Aorta (tissue), 5 donors: ENCODE measurements at regions not wholly inside any gene's neighbourhood (a gene's known extent, or its start where the extent isn't known, plus 50 kb on each side); places are given as distances from the start of the nearest gene placed in this dataset.

Experiments
- ATAC-seq: fragments of 200-7000 bp; cut with Tn5 transposase; one replicate; pipeline ENCODE4 v1.9.1; 2022; ENCODE audit warnings: moderate library complexity; ENCODE audit not compliant: low FRiP score
- DNase-seq, 2 donors: peaks; one replicate each; pipeline ENCODE4 v3.0.0-alpha.2; 2020
- H3K27ac ChIP-seq, 2 donors: one replicate each; pipeline ENCODE4 v1.5.1; 2013; ENCODE audit warnings: low read length in 2 of 2, mild to moderate bottlenecking in 2 of 2, moderate library complexity in 2 of 2, control low read depth in 1 of 2, inconsistent platforms in 1 of 2, low read depth in 1 of 2
- H3K27me3 ChIP-seq, 2 donors: one replicate each; pipeline ENCODE4 v1.6.1; 2013; ENCODE audit warnings: control low read depth in 1 of 2, low read length in 1 of 2, mild to moderate bottlenecking in 1 of 2, moderate library complexity in 1 of 2; ENCODE audit not compliant: insufficient read depth in 2 of 2, control insufficient read depth in 1 of 2
- H3K36me3 ChIP-seq, 2 donors: one replicate each; pipeline ENCODE4 v1.6.1; 2013; ENCODE audit warnings: control low read depth in 1 of 2, low read length in 1 of 2, mild to moderate bottlenecking in 1 of 2; ENCODE audit not compliant: insufficient read depth in 2 of 2, control insufficient read depth in 1 of 2
- H3K4me1 ChIP-seq, 2 donors: one replicate each; pipeline ENCODE4 v1.6.1; 2013; ENCODE audit warnings: low read length in 2 of 2, control low read depth in 1 of 2, mild to moderate bottlenecking in 1 of 2, moderate library complexity in 1 of 2; ENCODE audit not compliant: insufficient read depth in 2 of 2, control insufficient read depth in 1 of 2
- H3K4me3 ChIP-seq, 2 donors: one replicate each; pipeline ENCODE4 v1.5.1; 2013; ENCODE audit warnings: low read length in 2 of 2, control low read depth in 1 of 2, mild to moderate bottlenecking in 1 of 2
- H3K9me3 ChIP-seq: one replicate; pipeline ENCODE4 v1.6.1; 2013; ENCODE audit warnings: mild to moderate bottlenecking, low read length; ENCODE audit not compliant: control insufficient read depth
- WGBS, 2 donors: extraction: QIAGEN DNeasy Blood & Tissue Kit; methylation state at CpG; one replicate each; pipeline ENCODE4 v1.1.7; 2013; 5-methylcytosine and 5-hydroxymethylcytosine counted together
- intact Hi-C, 2 donors: fragments of 100-400 bp; cut with DNase I; formaldehyde crosslinking; loops; one replicate each; pipeline versions ENCODE4 v1.14.2 to v1.15.0; 2022
- donor health status: healthy with polysubstance abuse.
- donor health status: Bipolar disorder and iron deficiency.
- donor health status: DM: no; HTN: no; CAD: no.
- donor health status: DM: no; HTN: no; CAD: no.
- donor health status: DM: yes; HTN: yes; CAD: no.

DNA sequence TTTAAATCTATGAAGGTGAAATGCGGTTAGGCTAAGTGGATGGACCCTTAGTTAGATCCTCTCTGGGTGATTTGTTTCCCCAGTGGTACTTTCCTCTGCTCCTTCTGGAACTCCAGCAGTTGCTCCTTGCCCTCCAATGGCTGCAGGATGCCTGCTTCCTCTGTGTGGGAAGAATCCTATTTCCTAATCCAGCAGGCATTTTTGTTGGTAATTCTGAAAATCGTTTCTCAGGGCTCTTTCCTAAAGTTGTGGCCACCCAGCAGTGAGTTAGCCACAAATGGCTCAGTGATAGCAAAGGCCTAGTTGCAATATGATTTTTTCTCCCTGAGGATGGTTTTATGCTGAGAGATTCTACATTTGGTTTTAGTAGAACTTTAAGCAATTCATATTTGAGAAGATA lies 332.3 kb upstream of the C2CD4B start:
- intact Hi-C loops = loop anchor here in 1 of 2 donors (2.0 kb wide), 1 partner anchor 103 kb away; no protein-coding TSS in a partner anchor
- 45 to 48% methylated on average over 2 of the region's 2 CpGs for WGBS, 2 donors

DNA sequence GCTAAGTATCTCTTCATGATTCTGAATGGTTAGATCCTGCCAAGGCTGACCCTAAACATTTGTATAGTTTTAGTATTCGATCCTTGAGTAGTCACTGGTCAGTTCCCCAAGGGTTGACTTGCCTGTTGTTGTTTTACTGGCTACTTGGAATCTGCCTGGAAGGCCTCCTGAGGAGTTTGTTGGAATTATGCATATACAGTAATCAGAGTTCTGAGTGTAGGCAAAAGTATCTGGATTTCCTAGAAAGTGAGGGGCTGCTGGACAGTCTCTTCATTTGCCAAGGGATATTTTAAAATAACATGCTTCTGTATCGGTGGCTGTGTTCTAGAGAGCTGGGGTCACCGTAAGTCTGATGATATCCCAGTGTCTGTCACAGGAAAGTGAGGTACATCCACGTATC lies 333.2 kb upstream of the C2CD4B start:
- Histone ChIP-seq H3K9me3 (no peaks in the 10 kb centered on the region), H3K36me3 (no peaks in the 10 kb centered on the region), H3K4me1 (peaks cover 3 to 4% of the 10 kb centered on the region in 2 donors), H3K27ac (peak overlapping the region in 1 of 2 donors; percentile 19), H3K4me3 (no peak overlapping the region), H3K27me3 (no peaks in the 10 kb centered on the region)
- intact Hi-C loops = no loop called here
- 71 to 79% methylated on average over 4 of the region's 4 CpGs for WGBS, 2 donors
- no peak for DNase-seq
- no peak for ATAC-seq

More for the DNA sequence above, 332.3 kb upstream of the C2CD4B start:
- no peak for DNase-seq
- Histone ChIP-seq H3K4me1 (peaks cover 3 to 4% of the 10 kb centered on the region in 2 donors), H3K9me3 (no peaks in the 10 kb centered on the region), H3K27ac (peak overlapping the region; percentile 69 to 86), H3K4me3 (no peak overlapping the region), H3K36me3 (no peaks in the 10 kb centered on the region), H3K27me3 (no peaks in the 10 kb centered on the region)
- no peak for ATAC-seq

DNA sequence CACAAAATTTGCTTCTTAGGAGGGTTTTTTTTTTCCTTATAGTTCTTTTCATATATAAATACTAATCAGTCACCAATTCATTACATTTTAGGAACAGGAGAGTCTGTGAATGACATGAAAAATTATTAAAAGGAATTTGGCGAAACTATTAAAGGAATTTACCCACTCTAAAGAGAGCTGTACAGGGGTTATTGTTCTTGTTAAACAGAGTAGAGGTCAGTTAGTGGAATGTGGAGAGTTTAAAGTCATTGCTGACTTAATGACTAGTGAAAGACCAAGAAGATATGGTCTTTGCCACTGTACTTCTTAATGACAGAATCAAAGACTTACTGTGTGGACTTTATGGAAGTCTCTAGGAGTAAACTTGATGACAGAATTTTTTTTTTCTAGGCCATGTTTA lies 333.6 kb upstream of the C2CD4B start:
- no peak overlapping the region for H3K4me3 ChIP-seq
- DNase-seq (no peak), ATAC-seq (no peak)
- intact Hi-C loops = no loop called here
- H3K27me3 ChIP-seq = no peaks in the 10 kb centered on the region
- peak overlapping the region in 1 of 2 donors; percentile 12 for H3K27ac ChIP-seq
- H3K9me3 ChIP-seq = no peaks in the 10 kb centered on the region
- H3K36me3 ChIP-seq = no peaks in the 10 kb centered on the region
- 82 to 88% methylated on average over 1 of the region's 1 CpG for WGBS, 2 donors
- peaks cover 3 to 5% of the 10 kb centered on the region in 2 donors for H3K4me1 ChIP-seq

DNA sequence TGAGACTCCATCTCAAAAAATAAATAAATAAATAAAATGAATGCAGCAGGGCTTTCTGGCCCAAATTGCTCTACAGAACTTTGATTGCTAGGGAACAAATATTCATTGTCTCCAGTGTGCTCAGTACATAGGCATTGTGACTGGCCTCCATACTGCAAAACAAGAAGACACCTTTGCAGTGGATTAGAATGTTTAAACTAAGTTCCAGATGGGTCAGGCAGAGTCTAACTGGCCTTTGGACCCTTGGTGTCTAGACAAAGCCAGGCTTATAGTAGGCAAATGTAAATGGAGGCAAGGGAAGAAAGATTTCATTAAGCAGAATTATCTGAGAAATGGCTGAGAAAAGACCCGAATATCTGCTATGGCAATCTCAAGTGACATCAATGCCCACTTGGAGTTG lies 335.2 kb upstream of the C2CD4B start:
- no peaks in the 10 kb centered on the region for H3K36me3 ChIP-seq
- H3K9me3 ChIP-seq = no peaks in the 10 kb centered on the region
- H3K27me3 ChIP-seq = no peaks in the 10 kb centered on the region
- DNase-seq = no peak
- peaks cover 4 to 11% of the 10 kb centered on the region in 2 donors for H3K4me1 ChIP-seq
- H3K27ac ChIP-seq = no peak overlapping the region
- ATAC-seq = no peak
- H3K4me3 ChIP-seq = no peak overlapping the region
- 63 to 81% methylated on average over 1 of the region's 1 CpG for WGBS, 2 donors
- intact Hi-C loops = loop anchor here in 1 of 2 donors (2.0 to 5.0 kb wide), 2 partner anchors 28 to 42 kb away; no protein-coding TSS in a partner anchor

DNA sequence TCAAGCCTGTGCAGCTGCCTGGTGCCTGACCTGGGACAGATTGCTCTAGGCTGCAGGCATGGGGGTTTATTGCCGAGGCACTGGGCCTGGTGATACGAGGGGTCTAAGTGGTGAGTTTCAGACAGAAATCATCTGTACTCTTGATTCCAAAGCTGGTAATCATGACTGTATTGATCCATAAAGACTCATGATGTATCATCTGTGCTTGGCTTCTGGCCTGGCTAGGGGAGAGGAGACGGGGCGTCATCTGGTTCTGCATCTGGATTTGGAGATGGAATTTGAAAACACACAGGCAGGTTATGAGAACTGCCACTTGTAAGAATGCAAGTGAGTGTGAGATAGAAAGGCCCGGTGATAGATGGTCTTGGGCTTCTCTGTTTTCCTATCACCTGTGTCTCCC lies 337.4 kb upstream of the C2CD4B start:
- H3K27ac ChIP-seq = peak overlapping the region in 1 of 2 donors; percentile 36
- no peak overlapping the region for H3K4me3 ChIP-seq
- DNase-seq (no peak), ATAC-seq (no peak)
- 68 to 76% methylated on average over 5 of the region's 5 CpGs for WGBS, 2 donors
- H3K27me3 ChIP-seq = no peaks in the 10 kb centered on the region
- intact Hi-C loops = loop anchor here in 1 of 2 donors (5.0 kb wide), 1 partner anchor 40 kb away; no protein-coding TSS in a partner anchor
- no peaks in the 10 kb centered on the region for H3K9me3 ChIP-seq
- H3K36me3 ChIP-seq = no peaks in the 10 kb centered on the region
- H3K4me1 ChIP-seq = peaks cover 2 to 14% of the 10 kb centered on the region in 2 donors

DNA sequence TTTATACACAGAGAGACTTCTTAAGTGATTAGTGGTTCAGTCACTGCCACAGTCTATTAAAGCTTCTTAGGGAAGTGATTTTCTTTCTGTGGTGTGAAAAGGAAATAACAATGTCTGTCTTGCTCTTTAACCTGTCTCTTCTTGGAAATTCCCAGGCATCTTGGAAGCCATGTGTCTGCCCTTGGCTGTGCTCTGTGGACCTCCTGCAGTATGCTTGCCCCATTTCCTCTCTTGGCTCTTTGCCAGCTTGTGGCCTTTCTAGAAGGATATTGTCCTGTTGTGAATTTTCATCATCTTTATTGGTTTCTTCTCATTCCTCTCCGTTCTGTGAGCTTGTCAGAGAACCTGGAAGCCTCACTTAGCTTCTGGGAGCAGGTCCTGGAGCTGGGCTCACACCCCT lies 338.4 kb upstream of the C2CD4B start:
- H3K27ac ChIP-seq = peak overlapping the region in 1 of 2 donors; percentile 44
- no peak for DNase-seq
- H3K4me3 ChIP-seq = no peak overlapping the region
- 18 to 19% methylated on average over 1 of the region's 1 CpG for WGBS, 2 donors
- no peaks in the 10 kb centered on the region for H3K36me3 ChIP-seq
- H3K27me3 ChIP-seq = no peaks in the 10 kb centered on the region
- H3K9me3 ChIP-seq = no peaks in the 10 kb centered on the region
- intact Hi-C loops = loop anchor here in 1 of 2 donors (5.0 kb wide), 1 partner anchor 39 kb away; no protein-coding TSS in a partner anchor
- no peak for ATAC-seq
- H3K4me1 ChIP-seq = peaks cover 2 to 14% of the 10 kb centered on the region in 2 donors

DNA sequence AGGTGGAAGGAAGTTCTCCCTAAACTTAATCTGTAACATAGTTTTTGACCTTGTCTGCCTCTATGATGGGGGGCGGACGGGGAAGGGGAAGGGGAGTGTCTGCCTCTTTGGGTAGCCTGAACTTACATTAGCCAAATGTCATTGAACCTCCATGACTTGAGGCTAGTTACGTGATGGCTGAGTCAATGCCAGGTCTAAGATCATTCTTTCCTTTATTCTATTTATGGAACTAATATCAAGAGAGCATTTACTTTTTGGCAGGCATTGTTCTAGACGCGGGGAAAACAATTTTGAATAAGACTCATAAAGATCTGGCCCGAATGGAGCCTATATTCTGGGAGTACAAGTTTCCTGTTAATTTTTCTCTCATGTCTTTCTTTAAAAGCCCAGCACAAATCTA lies 340.7 kb upstream of the C2CD4B start:
- no peaks in the 10 kb centered on the region for H3K9me3 ChIP-seq
- peaks cover 2 to 18% of the 10 kb centered on the region in 2 donors for H3K4me1 ChIP-seq
- no peak overlapping the region for H3K4me3 ChIP-seq
- peak overlapping the region; percentile 77 to 94 for H3K27ac ChIP-seq
- peak; percentile 54 for ATAC-seq
- no peak for DNase-seq
- H3K36me3 ChIP-seq = no peaks in the 10 kb centered on the region
- intact Hi-C loops = loop anchor here in 1 of 2 donors (5.0 kb wide), 1 partner anchor 97 kb away; no protein-coding TSS in a partner anchor
- WGBS, 2 donors = 2 to 7% methylated on average over 6 of the region's 6 CpGs
- no peaks in the 10 kb centered on the region for H3K27me3 ChIP-seq

DNA sequence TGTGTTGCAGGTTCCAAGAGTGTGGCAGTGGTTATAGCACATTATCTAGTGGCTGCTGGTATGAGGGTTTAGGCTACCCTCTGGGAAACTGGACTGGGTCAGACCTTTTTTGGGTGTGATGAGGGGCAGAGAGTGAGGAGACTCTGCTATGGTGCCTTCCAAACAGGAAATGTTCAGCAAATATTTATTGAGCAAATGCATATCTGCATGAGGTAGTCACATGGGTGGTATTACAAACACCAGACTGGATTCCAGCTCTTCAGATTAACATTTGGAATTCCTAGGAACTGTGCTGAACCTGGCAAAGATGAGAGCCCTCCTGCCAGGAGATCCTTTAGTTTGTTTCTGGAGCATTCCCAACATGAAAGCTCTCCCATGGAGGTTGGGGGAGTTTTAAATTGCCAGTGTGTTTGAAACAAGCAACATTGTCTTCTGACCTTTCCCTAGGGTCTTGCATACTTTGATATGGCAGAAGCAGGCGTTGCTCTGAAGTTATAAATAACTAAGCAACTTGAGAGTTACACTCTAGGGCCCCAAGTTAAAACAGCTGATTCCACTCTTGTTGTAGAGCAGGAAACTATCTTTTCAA lies 341.2 kb upstream of the C2CD4B start:
- no peak overlapping the region for H3K4me3 ChIP-seq
- DNase-seq (no peak), ATAC-seq (peak; percentile 59)
- peaks cover 2 to 18% of the 10 kb centered on the region in 2 donors for H3K4me1 ChIP-seq
- H3K36me3 ChIP-seq = no peaks in the 10 kb centered on the region
- no peaks in the 10 kb centered on the region for H3K9me3 ChIP-seq
- intact Hi-C loops = loop anchor here in 1 of 2 donors (5.0 kb wide), 1 partner anchor 96 kb away; no protein-coding TSS in a partner anchor
- 3 to 9% methylated on average over 1 of the region's 1 CpG for WGBS, 2 donors
- H3K27me3 ChIP-seq = no peaks in the 10 kb centered on the region
- peak overlapping the region; percentile 77 to 94 for H3K27ac ChIP-seq

DNA sequence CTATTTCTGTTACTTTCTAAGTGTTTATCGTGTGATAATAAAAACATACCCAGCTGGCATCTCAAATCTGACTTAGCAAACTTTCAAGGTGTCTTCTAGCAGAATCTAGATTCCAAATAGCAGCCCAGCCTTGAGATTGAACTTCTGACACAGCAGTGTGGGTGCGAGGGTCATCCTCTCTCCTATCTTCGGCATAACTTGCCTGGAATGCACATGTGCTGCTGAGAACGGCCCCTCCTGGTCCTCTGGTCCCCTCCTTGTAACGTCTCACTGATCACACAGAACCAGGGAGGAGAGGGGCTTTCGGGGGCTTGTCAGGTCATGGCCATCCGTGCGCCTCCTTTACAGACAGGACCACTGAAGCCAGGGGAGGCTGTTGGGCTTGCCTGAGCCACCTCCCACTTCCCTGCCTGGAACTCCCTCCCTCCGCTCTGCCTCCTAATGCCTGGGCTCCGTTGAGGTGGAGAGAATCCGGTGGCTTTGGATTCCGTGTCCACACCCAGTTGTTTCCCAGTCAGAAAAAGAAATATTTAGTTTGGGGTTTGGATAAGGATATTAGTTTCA lies 344.4 kb upstream of the C2CD4B start:
- ATAC-seq (no peak), DNase-seq (no peak)
- intact Hi-C loops = loop anchor here in 1 of 2 donors (5.0 kb wide), 1 partner anchor 93 kb away; no protein-coding TSS in a partner anchor
- Histone ChIP-seq H3K27me3 (no peaks in the 10 kb centered on the region), H3K9me3 (no peaks in the 10 kb centered on the region), H3K36me3 (no peaks in the 10 kb centered on the region), H3K27ac (peak overlapping the region in 1 of 2 donors; percentile 1), H3K4me1 (peaks cover 2 to 16% of the 10 kb centered on the region in 2 donors), H3K4me3 (no peak overlapping the region)
- 76 to 84% methylated on average over 12 of the region's 12 CpGs for WGBS, 2 donors
